Neuronal stem cell (in vitro differentiated cells): ENCODE measurements at regions not wholly inside any gene's neighbourhood (a gene's known extent, or its start where the extent isn't known, plus 50 kb on each side); places are given as distances from the start of the nearest gene placed in this dataset.

Experiments
- DNase-seq: peaks from one replicate; pipeline ENCODE4 v3.0.0-alpha.2; 2013; ENCODE audit warnings: low spot score
- H2AFZ ChIP-seq: one replicate; pipeline ENCODE4 v1.6.1; 2013; ENCODE audit warnings: mild to moderate bottlenecking, low read length, inconsistent platforms
- H2AK5ac ChIP-seq: 2 replicates; pipeline ENCODE4 v1.6.1; 2013; ENCODE audit warnings: low read depth, mild to moderate bottlenecking, inconsistent platforms, low read length, moderate library complexity, mixed read lengths
- H2BK120ac ChIP-seq: 2 replicates; pipeline ENCODE4 v1.6.1; 2013; ENCODE audit warnings: low read depth, mild to moderate bottlenecking, inconsistent platforms, low read length, moderate library complexity, mixed read lengths
- H2BK12ac ChIP-seq: one replicate; pipeline ENCODE4 v1.6.1; 2013; ENCODE audit warnings: low read length, inconsistent platforms
- H2BK15ac ChIP-seq: 2 replicates; pipeline ENCODE4 v1.6.1; 2013; ENCODE audit warnings: mild to moderate bottlenecking, low read length, inconsistent platforms, mixed read lengths
- H2BK5ac ChIP-seq: one replicate; pipeline ENCODE4 v1.6.1; 2013; ENCODE audit warnings: inconsistent platforms, mild to moderate bottlenecking, low read length, moderate library complexity
- H3K14ac ChIP-seq: one replicate; pipeline ENCODE4 v1.6.1; 2013; ENCODE audit warnings: low read length, inconsistent platforms
- H3K18ac ChIP-seq: 2 replicates; pipeline ENCODE4 v1.6.1; 2013; ENCODE audit warnings: low read length, inconsistent platforms
- H3K23ac ChIP-seq: 2 replicates; pipeline ENCODE4 v1.6.1; 2013; ENCODE audit warnings: low read depth, mild to moderate bottlenecking, mixed read lengths, low read length, inconsistent platforms; ENCODE audit not compliant: poor library complexity
- H3K27ac ChIP-seq: replicated peaks from 3 replicates; pipeline ENCODE4 v1.5.1; 2013; ENCODE audit warnings: low read length, inconsistent platforms
- H3K27me3 ChIP-seq, 3 experiments: 2 replicates each; pipeline ENCODE4 v1.6.1; 2013; ENCODE audit warnings: low read length in 3 of 3, mild to moderate bottlenecking in 2 of 3, inconsistent platforms in 1 of 3, low read depth in 1 of 3, mixed read lengths in 1 of 3, moderate library complexity in 1 of 3; ENCODE audit not compliant: control insufficient read depth in 3 of 3, insufficient read depth in 3 of 3
- H3K36me3 ChIP-seq, 2 donors: replicated peaks in 1 of 2; 2 replicates each; pipeline ENCODE4 v1.6.1; 2013; ENCODE audit warnings: low read length in 2 of 2; ENCODE audit not compliant: control insufficient read depth in 2 of 2, insufficient read depth in 2 of 2
- H3K4ac ChIP-seq: 2 replicates; pipeline ENCODE4 v1.6.1; 2013; ENCODE audit warnings: inconsistent platforms, mild to moderate bottlenecking, low read length, moderate library complexity
- H3K4me1 ChIP-seq, 2 donors: 1 replicate in 1 of 2; 2 replicates in 1 of 2; pipeline ENCODE4 v1.6.1; 2013; ENCODE audit warnings: low read length in 2 of 2, low read depth in 1 of 2; ENCODE audit not compliant: control insufficient read depth in 2 of 2, insufficient read depth in 1 of 2
- H3K4me2 ChIP-seq: one replicate; pipeline ENCODE4 v1.6.1; 2013; ENCODE audit warnings: mild to moderate bottlenecking, low read length, inconsistent platforms; ENCODE audit not compliant: insufficient read depth, poor library complexity, severe bottlenecking
- H3K4me3 ChIP-seq, 2 donors: 2 replicates each; pipeline ENCODE4 v1.5.1; 2013; ENCODE audit warnings: low read length in 2 of 2, mild to moderate bottlenecking in 2 of 2, inconsistent platforms in 1 of 2, moderate library complexity in 1 of 2
- H3K79me1 ChIP-seq: one replicate; pipeline ENCODE4 v1.6.1; 2013; ENCODE audit warnings: low read depth, mild to moderate bottlenecking, inconsistent platforms, low read length, moderate library complexity
- H3K9ac ChIP-seq: one replicate; pipeline ENCODE4 v1.6.1; 2013; ENCODE audit warnings: mild to moderate bottlenecking, low read depth, low read length, inconsistent platforms; ENCODE audit not compliant: poor library complexity
- H3K9me3 ChIP-seq, 2 donors: replicated peaks in 1 of 2; 2 replicates each; pipeline versions ENCODE3 to v1.6.1; 2013; ENCODE audit warnings: low read length in 2 of 2, mild to moderate bottlenecking in 2 of 2, inconsistent platforms in 1 of 2, low read depth in 1 of 2, mixed read lengths in 1 of 2, moderate library complexity in 1 of 2; ENCODE audit not compliant: control insufficient read depth in 2 of 2, insufficient read depth in 1 of 2
- H4K8ac ChIP-seq: one replicate; pipeline ENCODE4 v1.6.1; 2013; ENCODE audit warnings: low read depth, mild to moderate bottlenecking, inconsistent platforms, low read length, moderate library complexity
- H4K91ac ChIP-seq: one replicate; pipeline ENCODE4 v1.6.1; 2013; ENCODE audit warnings: low read length, low read depth, mild to moderate bottlenecking, inconsistent platforms; ENCODE audit not compliant: poor library complexity
- WGBS, 2 donors: extraction: QIAGEN DNeasy Blood & Tissue Kit; methylation state at CpG; one replicate each; pipeline ENCODE4 v1.1.7; 2013; ENCODE audit warnings: missing lambda C conversion rate in 2 of 2, mixed read lengths in 1 of 2; ENCODE audit not compliant: insufficient read length in 2 of 2, insufficient replicate concordance in 1 of 2; ENCODE audit errors: extremely low coverage in 2 of 2; 5-methylcytosine and 5-hydroxymethylcytosine counted together

DNA sequence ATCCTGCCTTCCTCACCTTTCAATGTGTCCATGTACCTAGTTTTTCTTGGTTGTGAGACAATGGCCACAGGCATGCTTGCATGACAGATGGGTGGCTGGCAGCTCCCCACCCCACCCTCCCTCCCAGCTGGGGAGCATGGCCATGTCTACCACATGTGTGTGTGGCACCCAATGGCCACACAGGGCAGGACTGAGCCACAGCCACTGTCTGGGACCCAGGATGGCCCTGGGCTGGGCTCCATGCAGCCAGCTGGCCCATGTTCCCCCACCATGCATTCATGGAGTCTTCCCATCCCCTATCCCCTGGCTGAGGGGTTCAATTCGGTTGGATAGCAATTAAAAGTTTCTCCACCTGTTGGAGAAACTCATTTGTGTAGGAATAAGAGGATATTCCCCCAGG, 566.0 kb upstream of the USP15 start:
- Histone ChIP-seq H3K4me2 (no peak overlapping the region), H3K9ac (no peak overlapping the region), H3K27ac (no peak overlapping the region), H2BK12ac (no peak overlapping the region), H3K4me1 (peaks cover 0 to under 1% of the 10 kb centered on the region in 2 donors), H3K36me3 (no peaks in the 10 kb centered on the region), H3K4ac (no peak overlapping the region), H3K14ac (no peak overlapping the region), H4K91ac (no peak overlapping the region), H2AFZ (no peak overlapping the region), H3K23ac (no peak overlapping the region), H2AK5ac (no peak overlapping the region), H4K8ac (no peak overlapping the region), H3K18ac (no peak overlapping the region), H3K9me3 (peaks cover 2 to 31% of the 10 kb centered on the region in 2 donors), H2BK15ac (no peak overlapping the region), H3K79me1 (no peaks in the 10 kb centered on the region), H2BK120ac (no peak overlapping the region), H3K4me3 (no peak overlapping the region), H3K27me3 (no peaks in the 10 kb centered on the region), H2BK5ac (peak overlapping the region; percentile 66)
- DNase-seq: no peak
- WGBS, 2 donors: no CpG with 5 or more reads among the region's 1 CpG

DNA sequence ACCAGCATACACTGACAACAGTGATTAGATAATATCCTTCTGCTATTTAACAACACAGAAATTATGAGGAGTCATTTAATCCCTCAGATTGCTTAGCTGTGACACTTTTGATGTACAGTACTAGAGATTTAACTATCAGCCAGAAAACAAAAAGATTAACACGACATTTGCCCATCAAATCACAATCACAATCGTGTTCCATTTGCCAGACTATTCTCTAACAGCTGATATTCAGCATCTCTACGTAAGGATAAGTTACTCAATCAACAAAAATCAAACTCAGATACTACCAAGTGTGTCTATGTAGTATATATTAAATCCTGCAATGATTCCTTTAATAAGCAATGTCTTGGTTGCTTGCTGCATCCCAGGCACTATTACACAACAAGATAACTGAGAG, 558.7 kb upstream of the USP15 start:
- H3K9ac ChIP-seq: no peak overlapping the region
- H3K14ac ChIP-seq: no peak overlapping the region
- peaks cover 2 to 20% of the 10 kb centered on the region in 2 donors for H3K4me1 ChIP-seq
- H3K4me2 ChIP-seq: no peak overlapping the region
- H4K8ac ChIP-seq: no peak overlapping the region
- H3K36me3 ChIP-seq: no peaks in the 10 kb centered on the region
- no peak overlapping the region for H3K27ac ChIP-seq
- H2AK5ac ChIP-seq: no peak overlapping the region
- no peak overlapping the region for H3K23ac ChIP-seq
- peak overlapping the region; percentile 36 for H2AFZ ChIP-seq
- no CpG with 5 or more reads among the region's 3 CpGs for WGBS, 2 donors
- no peak overlapping the region for H2BK15ac ChIP-seq
- H3K9me3 ChIP-seq: peaks cover 0 to 17% of the 10 kb centered on the region in 2 donors
- H3K18ac ChIP-seq: no peak overlapping the region
- H2BK120ac ChIP-seq: no peak overlapping the region
- H2BK5ac ChIP-seq: no peak overlapping the region
- no peak overlapping the region for H2BK12ac ChIP-seq
- H3K4me3 ChIP-seq: no peak overlapping the region
- H4K91ac ChIP-seq: no peak overlapping the region
- no peak overlapping the region for H3K4ac ChIP-seq
- no peak for DNase-seq
- no peaks in the 10 kb centered on the region for H3K27me3 ChIP-seq
- no peaks in the 10 kb centered on the region for H3K79me1 ChIP-seq

- H2AFZ ChIP-seq: no peak overlapping the region
Measured at GRCh38 chr12:61706783-61707182, 553.4 kb upstream of the USP15 start.

GRCh38 chr12:61713121-61713520, 547.1 kb upstream of the USP15 start:
- Histone ChIP-seq H2BK15ac (no peak overlapping the region), H3K79me1 (no peaks in the 10 kb centered on the region), H2BK120ac (no peak overlapping the region), H3K4me2 (no peak overlapping the region), H4K91ac (no peak overlapping the region), H3K9ac (no peak overlapping the region), H3K27me3 (no peaks in the 10 kb centered on the region), H3K4ac (no peak overlapping the region), H2BK5ac (no peak overlapping the region), H3K36me3 (no peaks in the 10 kb centered on the region), H4K8ac (no peak overlapping the region), H3K9me3 (no peaks in the 10 kb centered on the region), H3K4me1 (peaks cover 0 to 10% of the 10 kb centered on the region in 2 donors), H2BK12ac (no peak overlapping the region), H3K14ac (no peak overlapping the region), H3K27ac (no peak overlapping the region), H3K4me3 (no peak overlapping the region), H3K18ac (no peak overlapping the region), H2AK5ac (no peak overlapping the region), H3K23ac (no peak overlapping the region), H2AFZ (peak overlapping the region; percentile 14)
- DNase-seq: no peak
- WGBS, 2 donors: no CpG with 5 or more reads among the region's 5 CpGs

More at GRCh38 chr12:61706783-61707182, 553.4 kb upstream of the USP15 start:
- no peak overlapping the region for H2BK15ac ChIP-seq
- H3K36me3 ChIP-seq: no peaks in the 10 kb centered on the region
- no peak overlapping the region for H4K91ac ChIP-seq
- WGBS, 2 donors: no CpG with 5 or more reads among the region's 1 CpG
- no peaks in the 10 kb centered on the region for H3K9me3 ChIP-seq
- no peaks in the 10 kb centered on the region for H3K27me3 ChIP-seq
- no peak overlapping the region for H3K27ac ChIP-seq
- no peak overlapping the region for H3K18ac ChIP-seq
- no peak overlapping the region for H3K23ac ChIP-seq
- no peaks in the 10 kb centered on the region for H3K79me1 ChIP-seq
- no peak for DNase-seq
- H3K4ac ChIP-seq: no peak overlapping the region
- H3K4me1 ChIP-seq: peaks cover 0 to under 1% of the 10 kb centered on the region in 2 donors
- H2AK5ac ChIP-seq: no peak overlapping the region
- no peak overlapping the region for H4K8ac ChIP-seq
- no peak overlapping the region for H3K4me2 ChIP-seq
- H2BK5ac ChIP-seq: no peak overlapping the region
- no peak overlapping the region for H3K9ac ChIP-seq
- H3K14ac ChIP-seq: no peak overlapping the region
- no peak overlapping the region for H2BK12ac ChIP-seq
- no peak overlapping the region for H3K4me3 ChIP-seq
- no peak overlapping the region for H2BK120ac ChIP-seq
